Choroid plexus epithelial cell (primary cell): ENCODE measurements at regions not wholly inside any gene's neighbourhood (a gene's known extent, or its start where the extent isn't known, plus 50 kb on each side); places are given as distances from the start of the nearest gene placed in this dataset.

ENCODE experiments used
- DNase-seq: peaks from one replicate; pipeline ENCODE4 v3.0.0-alpha.2; 2010; ENCODE audit warnings: low read depth
- H3K4me3 ChIP-seq: 2 replicates; pipeline ENCODE4 v1.5.1; 2011; ENCODE audit warnings: low read depth, mild to moderate bottlenecking, control low read depth, low read length, moderate library complexity
- TF ChIP-seq, protein P1 (sequence below): conservative IDR thresholded peaks from 2 replicates; pipeline ENCODE4 v1.5.1; 2011; ENCODE audit warnings: low read depth, mild to moderate bottlenecking, control low read depth, inconsistent platforms, low read length, moderate library complexity

DNA sequence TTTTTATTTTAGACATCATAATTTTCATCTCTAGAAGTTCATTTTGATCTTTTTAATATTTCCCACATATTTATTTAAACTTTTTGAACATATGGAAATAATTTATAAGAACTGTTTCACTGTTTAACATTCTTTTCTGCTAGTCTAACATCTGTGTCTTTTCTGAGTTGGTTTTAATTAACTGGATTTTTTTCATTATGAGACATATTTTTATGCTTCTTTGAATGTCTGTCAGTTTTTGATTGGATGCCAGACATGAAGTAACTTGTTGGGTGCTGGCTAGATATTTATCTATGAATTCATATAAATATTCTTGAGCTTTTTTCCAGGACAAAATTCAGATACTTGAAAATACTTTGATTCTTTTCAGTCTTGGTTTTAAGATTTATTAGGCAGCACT lies 317.8 kb upstream of the NCAM1 start:
- TF ChIP-seq, protein P1, sequence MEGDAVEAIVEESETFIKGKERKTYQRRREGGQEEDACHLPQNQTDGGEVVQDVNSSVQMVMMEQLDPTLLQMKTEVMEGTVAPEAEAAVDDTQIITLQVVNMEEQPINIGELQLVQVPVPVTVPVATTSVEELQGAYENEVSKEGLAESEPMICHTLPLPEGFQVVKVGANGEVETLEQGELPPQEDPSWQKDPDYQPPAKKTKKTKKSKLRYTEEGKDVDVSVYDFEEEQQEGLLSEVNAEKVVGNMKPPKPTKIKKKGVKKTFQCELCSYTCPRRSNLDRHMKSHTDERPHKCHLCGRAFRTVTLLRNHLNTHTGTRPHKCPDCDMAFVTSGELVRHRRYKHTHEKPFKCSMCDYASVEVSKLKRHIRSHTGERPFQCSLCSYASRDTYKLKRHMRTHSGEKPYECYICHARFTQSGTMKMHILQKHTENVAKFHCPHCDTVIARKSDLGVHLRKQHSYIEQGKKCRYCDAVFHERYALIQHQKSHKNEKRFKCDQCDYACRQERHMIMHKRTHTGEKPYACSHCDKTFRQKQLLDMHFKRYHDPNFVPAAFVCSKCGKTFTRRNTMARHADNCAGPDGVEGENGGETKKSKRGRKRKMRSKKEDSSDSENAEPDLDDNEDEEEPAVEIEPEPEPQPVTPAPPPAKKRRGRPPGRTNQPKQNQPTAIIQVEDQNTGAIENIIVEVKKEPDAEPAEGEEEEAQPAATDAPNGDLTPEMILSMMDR = no peak
- no peak overlapping the region for H3K4me3 ChIP-seq
- no peak for DNase-seq

DNA sequence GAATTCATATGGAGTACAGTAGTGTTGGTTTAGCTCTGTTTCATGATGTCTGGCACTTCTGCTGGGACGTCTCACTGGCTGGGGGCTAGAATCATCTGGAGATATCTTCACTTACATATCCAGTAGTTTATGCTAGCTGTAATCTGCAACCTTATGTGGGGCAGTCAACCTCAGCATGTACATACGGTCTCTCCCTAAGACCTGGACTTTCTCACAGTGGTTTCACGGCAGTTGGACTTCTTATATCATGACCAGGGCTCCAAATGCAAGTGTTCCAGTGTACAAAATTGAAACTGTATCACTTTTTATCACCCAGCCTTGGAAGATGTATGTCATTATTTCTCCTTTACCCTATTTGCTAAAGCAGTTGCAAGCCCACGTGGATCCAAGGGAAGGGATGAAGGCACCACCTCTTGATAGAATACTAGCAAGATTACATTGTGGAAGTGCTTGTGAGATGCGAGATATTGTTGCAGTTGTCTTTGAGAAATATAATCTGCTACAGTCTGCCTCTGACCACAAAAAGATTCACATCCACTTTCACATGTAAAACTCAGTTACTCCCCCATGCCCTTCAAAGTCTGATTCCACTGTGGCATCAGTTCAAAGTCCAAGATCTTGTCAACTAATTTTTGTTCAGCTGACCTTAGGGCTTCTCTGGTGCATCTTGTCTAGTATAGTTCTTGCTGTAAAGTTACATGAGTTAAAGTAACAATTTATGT lies 316.6 kb upstream of the NCAM1 start:
- TF ChIP-seq, protein P1 = no peak
- DNase-seq = no peak
- no peak overlapping the region for H3K4me3 ChIP-seq

DNA sequence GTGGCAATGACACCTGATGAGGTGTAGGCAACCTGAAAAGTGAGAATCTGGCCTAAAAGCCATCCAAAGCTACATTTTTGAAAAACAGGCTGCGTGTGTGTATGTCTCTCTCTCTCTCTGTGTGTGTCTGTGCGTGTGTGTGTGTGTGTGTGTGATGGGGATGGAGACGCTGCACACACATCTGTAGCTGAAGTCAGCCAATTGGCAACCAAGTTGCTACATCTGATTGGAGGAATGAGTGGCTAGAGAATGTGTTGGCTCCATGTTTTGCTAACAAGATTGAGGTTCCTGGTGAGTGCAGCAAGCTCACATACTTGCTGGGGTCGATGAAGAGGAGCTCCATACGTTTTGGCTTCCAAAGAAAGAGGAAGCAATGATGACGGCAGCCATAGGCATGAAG lies 311.4 kb upstream of the NCAM1 start:
- no peak for DNase-seq
- H3K4me3 ChIP-seq = no peak overlapping the region
- TF ChIP-seq, protein P1 = no peak

DNA sequence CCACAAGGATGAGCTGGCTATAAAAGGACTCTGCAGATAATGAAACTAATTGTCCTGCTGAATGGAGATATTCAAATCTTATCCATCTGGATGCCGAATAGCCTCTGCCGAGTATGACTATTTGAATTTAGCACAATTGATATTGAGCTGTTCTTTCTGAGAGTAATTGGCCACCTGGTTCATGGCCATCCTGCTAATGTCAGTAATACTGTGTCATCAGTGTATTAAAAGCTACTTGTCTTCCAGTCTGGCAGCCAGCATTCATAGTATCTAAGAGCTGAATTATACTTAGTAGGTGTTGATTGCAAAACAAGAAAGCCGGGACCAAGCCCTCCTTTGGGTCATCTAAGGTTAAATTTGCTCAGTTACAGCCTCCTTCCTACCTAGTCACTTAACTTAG lies 310.7 kb upstream of the NCAM1 start:
- TF ChIP-seq, protein P1 = no peak
- no peak overlapping the region for H3K4me3 ChIP-seq
- no peak for DNase-seq

DNA sequence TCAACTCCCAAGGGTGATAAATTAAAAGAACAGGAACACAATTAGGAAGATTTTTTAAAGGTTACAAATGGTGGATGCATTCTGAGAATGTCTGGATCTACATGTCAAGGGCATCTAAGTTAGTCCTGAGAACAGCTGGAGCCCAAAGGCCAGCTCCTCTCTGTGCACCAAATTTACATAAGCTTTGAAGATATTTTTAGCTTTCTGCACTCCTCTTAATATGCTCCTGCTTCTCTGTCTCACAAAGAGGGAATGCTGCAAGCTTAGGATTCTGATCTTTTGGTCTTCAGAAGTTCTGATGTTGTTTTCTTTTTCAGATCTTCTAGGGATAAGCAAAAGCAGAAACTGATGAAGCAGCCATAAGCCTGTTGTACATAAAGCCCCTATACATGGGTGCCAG lies 309.8 kb upstream of the NCAM1 start:
- no peak for DNase-seq
- no peak overlapping the region for H3K4me3 ChIP-seq
- TF ChIP-seq, protein P1 = no peak

DNA sequence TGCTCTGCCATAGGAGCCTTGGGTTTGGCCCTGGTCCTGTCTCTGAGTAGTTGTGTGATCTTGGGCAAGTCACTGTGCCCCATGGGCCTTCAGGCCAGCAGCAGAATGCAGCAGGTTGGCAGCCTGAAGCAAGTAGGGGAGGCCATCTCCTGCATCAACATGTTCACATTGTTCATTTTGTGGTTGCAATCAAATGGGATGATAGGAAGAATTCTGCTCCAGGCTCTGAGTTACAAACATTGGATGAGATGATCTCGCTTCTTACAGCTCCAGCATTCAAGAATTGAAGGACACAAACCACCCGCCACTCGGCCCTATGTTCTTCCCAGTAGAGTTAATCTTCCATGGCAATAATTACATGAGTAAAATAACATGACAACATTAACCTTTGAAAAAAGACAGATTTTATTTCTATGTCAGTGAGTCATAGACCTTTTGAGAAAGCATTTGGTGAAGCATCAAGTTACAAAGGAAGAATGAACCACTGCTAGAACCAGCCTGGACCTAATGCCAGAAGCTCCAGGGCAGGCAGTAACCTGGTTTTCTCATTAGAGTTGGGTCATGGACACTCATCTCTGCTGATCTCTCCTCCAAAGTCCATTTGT lies 308.3 kb upstream of the NCAM1 start:
- H3K4me3 ChIP-seq = no peak overlapping the region
- TF ChIP-seq, protein P1 = no peak
- peak; percentile 74 for DNase-seq

DNA sequence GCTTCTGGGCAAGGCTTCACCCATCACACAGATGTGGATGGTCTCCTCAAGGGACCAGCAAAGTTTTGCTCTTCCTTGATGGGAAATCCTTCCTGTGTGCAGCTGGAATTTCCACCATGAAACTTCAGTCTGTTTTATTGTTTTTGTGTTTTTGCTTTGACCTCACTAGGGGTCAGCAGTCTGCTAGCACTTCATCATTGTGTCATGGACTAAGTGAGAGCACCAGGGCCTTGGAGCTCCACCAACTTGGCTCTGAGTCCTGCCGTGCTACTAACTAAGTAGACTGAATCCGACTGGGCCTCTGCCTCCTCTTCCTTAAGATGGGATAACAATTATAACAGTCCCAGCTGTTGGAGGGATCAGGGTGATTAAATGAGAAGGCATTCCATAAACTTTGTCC lies 305.8 kb upstream of the NCAM1 start:
- TF ChIP-seq, protein P1 = no peak
- DNase-seq = peak; percentile 73
- no peak overlapping the region for H3K4me3 ChIP-seq
